KG1 (cell line): ENCODE measurements at regions not wholly inside any gene's neighbourhood (a gene's known extent, or its start where the extent isn't known, plus 50 kb on each side); places are given as distances from the start of the nearest gene placed in this dataset.
"Not testable (repeated sequence)": the region's sequence is repeated elsewhere in the genome, so short reads cannot be mapped to it uniquely, and the experiment has no call there.

ENCODE experiments used
- DNase-seq: peaks from one replicate; lab custom pipeline; 2025; lab: John Stamatoyannopoulos, UW

GRCh38 chr1:30001011-30001731 lies 722.2 kb downstream of the MATN1 start:
- no peak for DNase-seq

- no peak for DNase-seq
Measured at GRCh38 chr1:30000266-30000665, 723.1 kb downstream of the MATN1 start.

GRCh38 chr1:29999595-29999994 lies 723.8 kb downstream of the MATN1 start:
- no peak for DNase-seq

- DNase-seq = no peak
Measured at GRCh38 chr1:29998686-29999085, 724.7 kb downstream of the MATN1 start.

DNA sequence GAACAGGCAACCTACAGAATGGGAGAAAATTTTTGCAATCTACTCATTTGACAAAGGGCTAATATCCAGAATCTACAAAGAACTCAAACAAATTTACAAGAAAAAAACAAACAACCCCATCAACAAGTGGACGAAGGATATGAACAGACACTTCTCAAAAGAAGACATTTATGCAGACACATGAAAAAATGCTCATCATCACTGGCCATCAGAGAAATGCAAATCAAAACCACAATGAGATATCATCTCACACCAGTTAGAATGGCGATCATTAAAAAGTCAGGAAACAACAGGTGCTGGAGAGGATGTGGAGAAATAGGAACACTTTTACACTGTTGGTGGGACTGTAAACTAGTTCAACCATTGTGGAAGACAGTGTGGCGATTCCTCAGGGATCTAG lies 725.6 kb downstream of the MATN1 start:
- not testable (repeated sequence) for DNase-seq

GRCh38 chr1:29993950-29994349 lies 729.4 kb downstream of the MATN1 start:
- DNase-seq = no peak

GRCh38 chr1:29991815-29992214 lies 731.6 kb downstream of the MATN1 start:
- no peak for DNase-seq

- no peak for DNase-seq
Measured at GRCh38 chr1:29991025-29991424, 732.4 kb downstream of the MATN1 start.

DNA sequence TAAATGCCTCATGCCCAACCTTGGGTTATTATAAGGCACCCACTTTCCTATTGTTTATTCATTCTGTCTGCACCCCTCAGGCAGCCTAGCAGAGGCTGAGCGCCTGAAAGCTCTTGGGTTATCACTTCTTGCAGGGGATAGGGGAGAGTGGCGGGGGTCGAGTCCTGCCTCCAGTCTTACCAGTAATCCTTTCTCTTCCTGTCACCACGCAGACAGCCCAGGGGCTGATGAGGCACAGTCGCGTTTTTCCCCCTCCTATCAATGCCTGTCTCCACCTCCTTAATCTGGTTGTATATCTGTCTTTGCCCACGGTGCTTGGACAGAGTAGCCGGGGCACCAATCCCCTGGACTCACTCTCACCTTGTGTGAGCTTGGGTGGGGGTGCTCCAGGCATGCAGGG lies 733.1 kb downstream of the MATN1 start:
- DNase-seq = no peak

DNA sequence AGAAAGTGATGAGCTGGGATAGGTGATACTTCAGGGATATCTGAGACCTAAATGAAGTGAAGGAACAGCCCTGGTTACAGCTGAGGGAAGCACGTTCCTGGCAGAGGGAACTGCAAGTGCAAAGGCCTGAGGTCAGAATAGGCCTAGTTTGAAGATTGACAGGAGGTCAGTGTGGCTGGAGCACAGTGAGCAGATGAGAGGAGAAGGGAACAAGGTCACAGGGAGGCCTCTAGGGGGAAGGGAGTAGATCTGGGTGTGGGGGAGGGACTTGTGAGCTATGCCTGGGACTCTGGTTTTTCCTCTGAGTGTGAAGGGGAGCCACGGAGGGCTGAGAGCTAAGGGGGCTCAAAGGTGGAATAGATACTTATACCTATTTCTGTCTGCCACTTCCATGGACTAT lies 736.4 kb downstream of the MATN1 start:
- no peak for DNase-seq

DNA sequence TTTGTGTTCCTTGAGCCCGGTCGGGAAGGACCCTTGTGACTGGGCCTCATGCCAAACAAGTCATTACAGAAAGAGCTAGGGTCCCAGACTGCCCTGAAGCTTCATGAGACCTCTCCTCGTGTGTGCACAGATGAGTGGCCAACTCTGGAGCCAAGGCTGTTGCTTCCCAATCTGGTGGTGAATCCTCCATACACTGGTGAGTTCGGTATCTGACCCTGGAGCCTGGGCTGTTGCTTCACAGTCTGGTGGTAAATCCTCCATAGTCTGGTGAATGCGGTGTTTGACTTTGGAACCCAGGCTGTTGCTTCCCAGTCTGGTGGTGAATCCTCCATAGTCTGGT lies 737.8 kb downstream of the MATN1 start:
- no peak for DNase-seq

DNA sequence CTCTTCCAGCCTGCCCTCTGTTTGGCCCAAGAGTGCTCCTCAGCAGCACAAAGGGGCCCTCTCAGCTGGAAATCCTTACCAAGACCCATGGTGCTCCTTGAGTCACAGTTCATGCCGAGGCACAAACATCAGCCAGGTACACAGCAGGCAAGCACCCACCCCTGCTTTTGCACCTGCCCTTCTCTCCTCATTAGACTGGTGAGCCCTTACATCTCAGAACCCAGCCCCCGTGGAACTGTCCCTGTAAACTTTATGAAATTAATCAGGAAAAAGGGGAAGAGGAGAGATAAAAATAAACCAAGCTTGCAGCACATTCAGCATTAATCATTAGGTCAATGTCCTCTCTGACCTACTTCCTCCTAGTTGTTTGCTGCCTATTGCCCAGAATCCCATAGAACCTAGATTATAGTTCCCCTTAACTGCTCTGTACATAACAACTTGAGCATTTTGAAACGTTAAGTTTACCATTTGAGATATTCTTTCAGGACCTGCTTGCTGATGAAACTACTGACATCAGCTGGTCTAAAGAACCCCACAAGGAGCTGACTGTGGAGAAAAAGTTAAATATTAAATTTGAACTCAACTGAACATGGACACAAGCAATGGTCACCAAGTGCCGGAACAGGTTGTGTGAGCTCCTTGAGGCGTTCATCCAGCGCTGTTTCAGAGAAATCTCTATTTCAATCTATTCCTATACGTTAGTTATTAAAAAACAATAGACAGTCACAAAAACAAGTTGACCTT lies 738.4 kb downstream of the MATN1 start:
- DNase-seq = no peak

DNA sequence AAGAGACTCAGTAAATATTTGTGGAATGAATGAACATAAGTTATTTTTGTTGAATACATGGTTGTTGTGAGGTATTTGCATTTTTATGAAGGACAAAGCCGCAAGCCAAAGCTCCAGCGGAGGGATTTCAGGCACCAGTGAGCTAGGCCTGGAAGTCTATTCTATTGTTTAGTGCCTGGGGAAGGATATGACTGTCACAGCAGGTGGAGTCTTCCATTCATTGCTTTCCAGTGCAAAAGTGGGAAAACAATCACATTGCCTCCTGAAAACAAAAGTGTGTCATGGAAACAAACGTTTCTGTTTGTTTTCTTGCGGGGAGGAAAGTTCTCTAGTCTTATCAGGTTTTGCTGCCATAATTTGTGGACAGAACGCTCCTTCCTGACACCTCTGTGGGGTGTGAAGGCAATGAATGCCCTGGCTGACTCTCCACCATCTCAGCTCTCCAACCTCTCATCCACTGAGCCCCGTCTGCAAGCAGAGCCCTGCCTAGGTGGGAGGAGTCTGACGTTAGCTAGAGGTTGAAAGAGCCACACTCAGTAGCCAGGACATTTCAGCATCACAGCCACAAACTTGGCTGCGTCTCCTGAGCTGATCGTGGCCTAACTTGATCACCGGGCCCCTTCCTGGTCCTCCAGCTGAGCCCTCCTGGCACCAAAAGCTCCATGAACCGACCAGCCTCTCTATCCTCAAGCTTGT lies 739.1 kb downstream of the MATN1 start:
- DNase-seq = no peak

GRCh38 chr1:29983321-29983720 lies 740.1 kb downstream of the MATN1 start:
- DNase-seq = no peak

DNA sequence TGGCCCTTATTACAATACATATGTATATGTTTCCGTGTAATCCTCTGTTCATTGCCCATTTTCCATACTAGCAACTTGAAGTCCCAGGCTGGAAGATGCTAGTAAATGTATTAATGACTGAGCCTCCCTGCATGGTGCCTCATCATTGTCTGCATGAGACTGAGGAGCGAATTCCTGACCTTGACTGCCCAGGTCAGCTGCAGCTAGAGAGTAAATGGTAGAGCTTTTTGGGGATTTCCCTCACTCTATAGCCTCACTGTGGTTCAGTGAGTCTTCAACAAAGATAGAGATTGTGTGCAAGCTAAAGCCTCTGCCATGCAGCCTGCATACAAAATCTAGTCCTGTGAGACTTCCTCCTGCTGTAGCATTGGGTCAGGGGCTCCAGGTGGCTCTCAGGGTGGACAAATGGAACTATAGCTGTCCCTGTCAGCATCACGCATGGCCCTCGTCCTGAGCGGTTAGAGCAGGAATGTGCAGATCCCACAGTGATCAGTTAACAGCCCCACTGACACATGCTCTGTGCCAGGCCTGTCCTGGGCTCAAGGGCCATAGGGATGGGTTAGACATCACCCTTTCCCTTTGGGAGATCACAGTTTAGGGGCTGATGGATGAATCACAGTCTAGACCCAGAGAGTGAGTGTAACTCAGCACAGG lies 741.7 kb downstream of the MATN1 start:
- DNase-seq = no peak

- no peak for DNase-seq
Measured at GRCh38 chr1:29977550-29977949, 741.2 kb downstream of the PTPRU start.

DNA sequence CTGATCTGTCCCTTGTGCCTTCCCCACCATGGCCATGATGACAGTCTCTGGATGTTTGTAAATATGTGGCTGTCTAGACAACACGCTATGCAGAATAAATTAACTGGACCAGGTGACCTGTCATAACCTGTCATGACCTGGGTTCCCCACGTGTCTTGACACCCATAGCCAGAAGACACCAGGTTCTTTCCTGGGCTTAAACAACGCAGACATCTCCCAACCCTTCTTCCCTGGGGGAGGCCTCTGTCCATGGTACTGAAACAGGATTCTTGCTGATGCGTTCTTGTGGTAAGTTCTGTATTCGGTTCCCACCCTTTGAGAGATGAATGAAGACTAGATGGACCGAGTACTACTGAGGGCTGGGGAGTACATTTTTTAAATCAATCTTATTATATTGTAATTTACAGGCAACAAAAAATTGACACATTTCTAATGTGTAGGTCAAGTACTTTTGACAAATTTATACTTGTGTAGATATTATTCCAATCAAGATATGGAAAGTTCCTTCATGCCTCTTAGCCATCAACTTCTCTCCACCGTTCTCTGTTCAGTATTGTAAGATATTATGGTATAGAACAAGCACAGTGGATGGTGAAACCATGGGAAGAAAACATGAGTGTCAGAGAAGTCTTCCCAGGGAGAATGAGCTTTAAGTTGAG lies 738.8 kb downstream of the PTPRU start:
- DNase-seq = no peak

DNA sequence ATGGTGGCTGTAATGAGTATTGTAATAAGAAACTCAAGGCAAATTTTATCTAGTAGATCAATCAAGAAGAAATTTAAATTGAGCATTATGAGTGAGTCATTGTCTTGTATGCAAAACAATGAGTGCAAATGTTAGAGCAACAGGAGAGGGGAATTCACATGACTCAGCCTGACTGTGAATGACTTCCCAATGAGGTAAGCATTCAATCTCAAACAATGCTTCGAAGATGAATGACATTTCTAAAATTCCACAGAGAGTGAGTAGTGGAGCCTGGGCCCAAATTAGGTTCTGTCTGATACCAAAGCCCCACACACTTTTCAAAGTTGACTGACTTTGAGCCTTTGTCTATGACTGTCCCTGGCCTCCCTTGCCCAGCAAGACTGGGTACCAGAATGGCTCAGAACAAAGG lies 738.0 kb downstream of the PTPRU start:
- no peak for DNase-seq

DNA sequence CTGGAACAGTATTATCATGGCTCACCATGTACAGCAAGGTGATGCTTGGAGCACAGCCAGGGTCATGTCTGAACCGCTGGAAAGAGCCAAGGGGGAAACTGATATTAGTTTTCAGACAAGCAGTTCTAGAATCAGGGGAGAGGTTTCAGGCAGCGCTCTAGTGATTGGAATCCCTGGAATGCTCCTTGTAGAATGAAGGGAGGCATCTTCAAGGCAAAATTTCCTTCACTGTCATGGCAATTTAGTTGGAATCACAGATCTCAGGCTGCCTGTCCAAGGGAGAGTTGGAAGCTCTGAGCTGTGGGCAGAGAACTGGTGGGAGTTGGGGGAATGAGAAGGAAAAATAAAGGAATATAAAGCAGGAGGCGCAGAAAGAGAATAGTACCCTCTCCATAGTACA lies 737.1 kb downstream of the PTPRU start:
- no peak for DNase-seq

- no peak for DNase-seq
Measured at GRCh38 chr1:29972421-29973053, 736.2 kb downstream of the PTPRU start.

DNA sequence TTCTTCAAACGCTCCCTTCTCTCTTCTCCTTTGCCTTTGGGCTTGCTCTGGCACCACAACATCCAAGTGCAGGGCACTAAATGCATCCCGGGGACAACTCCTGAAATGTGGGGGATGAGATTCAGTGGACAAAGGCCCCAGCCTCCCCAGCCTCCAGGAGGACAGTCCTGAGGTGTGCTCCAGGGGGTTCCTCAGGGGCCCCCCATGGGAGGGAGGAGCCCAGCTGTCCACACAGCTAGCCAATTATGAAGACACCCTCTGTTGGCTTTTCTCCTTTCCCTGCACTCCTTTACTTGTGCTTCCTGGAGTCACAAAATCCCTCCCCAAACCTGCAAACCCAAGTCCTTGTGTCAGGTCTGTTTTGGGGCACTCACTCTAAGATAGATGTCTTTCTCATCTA lies 735.4 kb downstream of the PTPRU start:
- no peak for DNase-seq
